ENCODE measurements at regions not wholly inside any gene's neighbourhood (a gene's known extent, or its start where the extent isn't known, plus 50 kb on each side); places are given as distances from the start of the nearest gene placed in this dataset.

GRCh38 chr12:89169321-89169720 lies 183.0 kb downstream of the DUSP6 start:
- WGBS (ENCODE audit: insufficient coverage): no CpG with 5 or more reads among the region's 5 CpGs
- Histone ChIP-seq H3K4me3 (ENCODE audit: low read depth, low read length) (no peak overlapping the region), H3K4me1 (ENCODE audit: control insufficient read depth, insufficient read depth, low read length) (no peaks in the 10 kb centered on the region), H3K27ac (ENCODE audit: low read depth, low read length) (no peak overlapping the region), H3K27me3 (ENCODE audit: control insufficient read depth, insufficient read depth, low read length) (no peaks in the 10 kb centered on the region), H3K36me3 (ENCODE audit: control insufficient read depth, insufficient read depth, low read length) (no peaks in the 10 kb centered on the region), H3K9me3 (ENCODE audit: control insufficient read depth, insufficient read depth, low read length) (no peaks in the 10 kb centered on the region)
- DNase-seq (ENCODE audit: low read depth in 4 of 6, low spot score in 6 of 6): no peak

DNA sequence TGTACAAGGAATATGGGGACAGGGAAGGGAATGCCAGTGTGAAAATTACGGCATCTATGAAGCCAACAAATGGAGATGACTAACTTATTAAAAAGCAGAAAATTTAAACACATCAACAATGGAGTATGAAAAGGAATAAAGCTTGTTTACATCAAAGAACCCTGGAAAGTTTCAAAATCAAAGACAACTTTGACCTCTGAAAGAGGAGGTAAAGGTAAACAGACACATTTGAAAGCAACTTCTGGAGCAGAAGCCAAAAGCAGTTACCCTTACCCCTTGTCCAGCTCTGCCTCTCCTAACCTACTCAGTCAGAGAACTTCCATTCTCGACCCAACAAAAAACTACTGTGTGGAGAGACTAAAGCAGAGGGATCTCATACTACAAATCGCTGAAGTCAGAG lies 184.3 kb downstream of the DUSP6 start:
- H3K36me3 ChIP-seq (ENCODE audit: control insufficient read depth, insufficient read depth, low read length): no peaks in the 10 kb centered on the region
- no peak overlapping the region for H3K4me3 ChIP-seq (ENCODE audit: low read depth, low read length)
- WGBS (ENCODE audit: insufficient coverage): no CpG with 5 or more reads among the region's 3 CpGs
- no peak overlapping the region for H3K27ac ChIP-seq (ENCODE audit: low read depth, low read length)
- no peak for DNase-seq (ENCODE audit: low read depth in 4 of 6, low spot score in 6 of 6)
- no peaks in the 10 kb centered on the region for H3K27me3 ChIP-seq (ENCODE audit: control insufficient read depth, insufficient read depth, low read length)
- no peaks in the 10 kb centered on the region for H3K4me1 ChIP-seq (ENCODE audit: control insufficient read depth, insufficient read depth, low read length)
- no peaks in the 10 kb centered on the region for H3K9me3 ChIP-seq (ENCODE audit: control insufficient read depth, insufficient read depth, low read length)

DNA sequence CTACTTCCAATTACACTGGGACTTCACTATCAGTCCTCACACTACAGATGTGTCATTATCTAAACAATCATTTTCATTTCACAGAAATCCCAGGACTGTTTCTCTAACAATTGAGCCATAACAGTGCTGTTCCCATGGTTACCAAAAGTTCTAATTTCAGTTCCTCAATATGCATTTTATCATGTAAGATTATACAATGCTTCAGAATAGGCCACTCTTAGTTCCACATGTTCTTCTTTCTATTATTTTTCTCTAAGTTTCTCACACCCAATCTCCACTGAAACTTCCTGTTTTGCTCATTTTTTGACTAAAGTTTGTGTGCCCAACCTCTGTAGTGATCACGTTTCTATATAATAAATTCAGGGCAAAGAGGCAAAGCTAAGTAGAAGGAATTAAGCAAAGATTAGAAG lies 185.8 kb downstream of the DUSP6 start:
- no peaks in the 10 kb centered on the region for H3K9me3 ChIP-seq (ENCODE audit: control insufficient read depth, insufficient read depth, low read length)
- peak in 3 of 6 donors; percentile 11 to 81 (median 43) for DNase-seq (ENCODE audit: low read depth in 4 of 6, low spot score in 6 of 6)
- no peaks in the 10 kb centered on the region for H3K36me3 ChIP-seq (ENCODE audit: control insufficient read depth, insufficient read depth, low read length)
- WGBS (ENCODE audit: insufficient coverage): 83% methylated on average over 1 of the region's 1 CpG
- H3K4me1 ChIP-seq (ENCODE audit: control insufficient read depth, insufficient read depth, low read length): no peaks in the 10 kb centered on the region
- H3K27ac ChIP-seq (ENCODE audit: low read depth, low read length): no peak overlapping the region
- no peaks in the 10 kb centered on the region for H3K27me3 ChIP-seq (ENCODE audit: control insufficient read depth, insufficient read depth, low read length)
- no peak overlapping the region for H3K4me3 ChIP-seq (ENCODE audit: low read depth, low read length)

DNA sequence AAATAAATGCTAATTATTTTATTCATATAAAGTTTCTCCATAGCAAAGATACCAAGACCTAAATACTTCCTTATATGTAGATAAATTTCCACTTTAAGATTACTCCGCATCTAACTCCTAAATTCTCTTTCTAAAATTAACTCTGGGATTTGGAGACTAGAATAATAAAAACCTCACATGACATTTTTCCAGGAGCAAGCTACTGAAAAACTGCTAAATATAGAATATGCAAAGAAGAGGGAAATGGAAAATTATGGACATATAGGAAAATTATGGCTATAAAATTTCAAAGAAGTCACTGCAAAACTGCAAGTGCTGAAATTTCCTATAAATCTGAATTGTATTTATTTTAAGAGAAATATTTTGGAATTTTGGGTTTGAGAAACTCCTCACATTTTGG lies 186.2 kb downstream of the DUSP6 start:
- Histone ChIP-seq H3K36me3 (ENCODE audit: control insufficient read depth, insufficient read depth, low read length) (no peaks in the 10 kb centered on the region), H3K27me3 (ENCODE audit: control insufficient read depth, insufficient read depth, low read length) (no peaks in the 10 kb centered on the region), H3K4me1 (ENCODE audit: control insufficient read depth, insufficient read depth, low read length) (no peaks in the 10 kb centered on the region), H3K9me3 (ENCODE audit: control insufficient read depth, insufficient read depth, low read length) (no peaks in the 10 kb centered on the region), H3K27ac (ENCODE audit: low read depth, low read length) (no peak overlapping the region), H3K4me3 (ENCODE audit: low read depth, low read length) (no peak overlapping the region)
- WGBS (ENCODE audit: insufficient coverage): no CpG with 5 or more reads among the region's 1 CpG
- peak in 1 of 6 donors; percentile 51 for DNase-seq (ENCODE audit: low read depth in 4 of 6, low spot score in 6 of 6)

GRCh38 chr12:89165703-89166102 lies 186.6 kb downstream of the DUSP6 start:
- no peak overlapping the region for H3K4me3 ChIP-seq (ENCODE audit: low read depth, low read length)
- no peak for DNase-seq (ENCODE audit: low read depth in 4 of 6, low spot score in 6 of 6)
- H3K27ac ChIP-seq (ENCODE audit: low read depth, low read length): no peak overlapping the region
- no peaks in the 10 kb centered on the region for H3K27me3 ChIP-seq (ENCODE audit: control insufficient read depth, insufficient read depth, low read length)
- H3K36me3 ChIP-seq (ENCODE audit: control insufficient read depth, insufficient read depth, low read length): no peaks in the 10 kb centered on the region
- H3K9me3 ChIP-seq (ENCODE audit: control insufficient read depth, insufficient read depth, low read length): no peaks in the 10 kb centered on the region
- no peaks in the 10 kb centered on the region for H3K4me1 ChIP-seq (ENCODE audit: control insufficient read depth, insufficient read depth, low read length)

DNA sequence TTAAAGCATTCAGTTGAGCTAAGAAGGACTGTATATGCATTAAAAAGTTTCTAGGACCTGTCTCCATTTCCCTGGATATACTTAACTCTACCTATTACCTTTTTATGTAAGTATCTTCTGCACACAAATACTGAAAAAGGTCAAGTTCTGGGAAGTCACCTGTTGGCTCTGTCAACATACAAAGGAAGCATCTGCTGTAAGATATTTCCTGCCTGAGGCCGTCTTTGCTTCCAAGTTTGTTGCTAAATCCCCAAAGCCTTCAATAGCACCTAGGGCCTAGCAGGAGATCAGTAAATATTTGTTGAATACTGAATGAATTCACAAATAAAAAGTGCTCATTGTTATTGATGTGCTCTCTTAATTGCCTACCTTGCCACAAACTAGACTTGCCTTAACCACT lies 188.4 kb downstream of the DUSP6 start:
- H3K9me3 ChIP-seq (ENCODE audit: control insufficient read depth, insufficient read depth, low read length): no peaks in the 10 kb centered on the region
- H3K36me3 ChIP-seq (ENCODE audit: control insufficient read depth, insufficient read depth, low read length): no peaks in the 10 kb centered on the region
- no CpG with 5 or more reads among the region's 1 CpG for WGBS (ENCODE audit: insufficient coverage)
- H3K27me3 ChIP-seq (ENCODE audit: control insufficient read depth, insufficient read depth, low read length): no peaks in the 10 kb centered on the region
- H3K4me1 ChIP-seq (ENCODE audit: control insufficient read depth, insufficient read depth, low read length): no peaks in the 10 kb centered on the region
- no peak overlapping the region for H3K4me3 ChIP-seq (ENCODE audit: low read depth, low read length)
- no peak overlapping the region for H3K27ac ChIP-seq (ENCODE audit: low read depth, low read length)
- DNase-seq (ENCODE audit: low read depth in 4 of 6, low spot score in 6 of 6): no peak

- peak in 2 of 6 donors; percentile 36 to 39 for DNase-seq (ENCODE audit: low read depth in 4 of 6, low spot score in 6 of 6)
- Histone ChIP-seq H3K4me3 (ENCODE audit: low read depth, low read length) (no peak overlapping the region), H3K4me1 (ENCODE audit: control insufficient read depth, insufficient read depth, low read length) (no peaks in the 10 kb centered on the region)
These were observed 189.6 kb downstream of the DUSP6 start for GRCh38 chr12:89162589-89163261.

GRCh38 chr12:89161557-89161956 lies 190.7 kb downstream of the DUSP6 start:
- no peak overlapping the region for H3K27ac ChIP-seq (ENCODE audit: low read depth, low read length)
- no peaks in the 10 kb centered on the region for H3K27me3 ChIP-seq (ENCODE audit: control insufficient read depth, insufficient read depth, low read length)
- no peaks in the 10 kb centered on the region for H3K36me3 ChIP-seq (ENCODE audit: control insufficient read depth, insufficient read depth, low read length)
- H3K4me3 ChIP-seq (ENCODE audit: low read depth, low read length): no peak overlapping the region
- no peak for DNase-seq (ENCODE audit: low read depth in 4 of 6, low spot score in 6 of 6)
- whole genome bisulfite sequencing (ENCODE audit: insufficient coverage): 82% methylated on average over 3 of the region's 3 CpGs
- H3K4me1 ChIP-seq (ENCODE audit: control insufficient read depth, insufficient read depth, low read length): no peaks in the 10 kb centered on the region
- H3K9me3 ChIP-seq (ENCODE audit: control insufficient read depth, insufficient read depth, low read length): no peaks in the 10 kb centered on the region

More at GRCh38 chr12:89162589-89163261, 189.6 kb downstream of the DUSP6 start:
- H3K27me3 ChIP-seq (ENCODE audit: control insufficient read depth, insufficient read depth, low read length): no peaks in the 10 kb centered on the region
- H3K27ac ChIP-seq (ENCODE audit: low read depth, low read length): peak overlapping the region; percentile 15
- no peaks in the 10 kb centered on the region for H3K36me3 ChIP-seq (ENCODE audit: control insufficient read depth, insufficient read depth, low read length)
- no peaks in the 10 kb centered on the region for H3K9me3 ChIP-seq (ENCODE audit: control insufficient read depth, insufficient read depth, low read length)
- WGBS (ENCODE audit: insufficient coverage): 80% methylated on average over 1 of the region's 3 CpGs

DNA sequence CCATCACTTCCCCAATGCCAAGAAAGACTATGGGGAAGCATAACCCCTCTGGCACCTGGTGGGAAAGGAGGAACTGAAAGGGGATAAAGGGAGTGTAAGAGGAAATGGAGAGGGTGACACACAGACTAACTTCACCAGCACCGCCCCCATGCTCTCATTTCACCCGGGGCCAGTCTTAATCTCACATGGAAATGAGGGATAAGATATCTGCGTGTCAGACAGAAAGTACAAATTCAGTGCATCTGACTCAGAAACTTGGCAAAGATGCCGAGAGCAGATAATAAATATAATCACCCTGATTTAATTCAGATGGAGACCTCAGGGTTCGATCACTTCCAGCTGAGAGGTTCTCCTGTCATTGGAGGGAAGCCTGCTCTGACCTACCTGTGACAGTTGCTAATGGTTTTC lies 191.6 kb downstream of the DUSP6 start:
- 50% methylated on average over 2 of the region's 5 CpGs for WGBS (ENCODE audit: insufficient coverage)
- DNase-seq (ENCODE audit: low read depth in 4 of 6, low spot score in 6 of 6): no peak
- Histone ChIP-seq H3K27ac (ENCODE audit: low read depth, low read length) (no peak overlapping the region), H3K9me3 (ENCODE audit: control insufficient read depth, insufficient read depth, low read length) (no peaks in the 10 kb centered on the region), H3K27me3 (ENCODE audit: control insufficient read depth, insufficient read depth, low read length) (no peaks in the 10 kb centered on the region), H3K36me3 (ENCODE audit: control insufficient read depth, insufficient read depth, low read length) (no peaks in the 10 kb centered on the region), H3K4me1 (ENCODE audit: control insufficient read depth, insufficient read depth, low read length) (no peaks in the 10 kb centered on the region), H3K4me3 (ENCODE audit: low read depth, low read length) (no peak overlapping the region)

- Histone ChIP-seq H3K4me1 (ENCODE audit: control insufficient read depth, insufficient read depth, low read length) (no peaks in the 10 kb centered on the region), H3K27me3 (ENCODE audit: control insufficient read depth, insufficient read depth, low read length) (no peaks in the 10 kb centered on the region), H3K27ac (ENCODE audit: low read depth, low read length) (no peak overlapping the region), H3K36me3 (ENCODE audit: control insufficient read depth, insufficient read depth, low read length) (no peaks in the 10 kb centered on the region), H3K9me3 (ENCODE audit: control insufficient read depth, insufficient read depth, low read length) (no peaks in the 10 kb centered on the region), H3K4me3 (ENCODE audit: low read depth, low read length) (no peak overlapping the region)
- WGBS (ENCODE audit: insufficient coverage): 64% methylated on average over 2 of the region's 2 CpGs
- DNase-seq (ENCODE audit: low read depth in 4 of 6, low spot score in 6 of 6): no peak
These were observed 194.9 kb downstream of the DUSP6 start for GRCh38 chr12:89157413-89157812.
